ENCODE measurements at regions not wholly inside any gene's neighbourhood (a gene's known extent, or its start where the extent isn't known, plus 50 kb on each side); places are given as distances from the start of the nearest gene placed in this dataset.

DNA sequence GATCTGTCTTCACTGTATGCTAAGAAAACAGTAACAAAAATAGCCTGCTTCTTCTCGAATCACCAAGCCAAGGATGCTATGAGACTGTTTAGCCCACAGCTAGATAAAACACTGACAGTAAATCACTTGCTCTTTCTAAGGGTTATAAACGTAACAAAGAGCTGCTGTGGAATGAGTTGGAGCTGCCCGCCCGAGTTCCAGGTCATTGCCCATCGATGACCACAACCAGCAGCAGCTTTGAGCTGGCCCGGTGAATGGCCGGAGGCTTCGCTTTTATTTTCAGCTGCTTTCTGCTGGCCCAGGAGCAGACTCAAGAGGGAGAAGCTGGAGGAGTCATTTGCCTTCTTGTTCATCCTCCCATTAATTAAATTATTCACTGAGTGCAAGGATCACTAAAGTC, 82.2 kb upstream of the CDH4 start:
- Histone ChIP-seq H2AK5ac (ENCODE audit: low read length) (no peak overlapping the region), H3K36me3 (ENCODE audit: control insufficient read depth in 1 of 2, insufficient read depth in 2 of 2, low read length in 2 of 2) (no peaks in the 10 kb centered on the region), H2BK5ac (ENCODE audit: low read depth, low read length, poor library complexity) (no peak overlapping the region), H3K14ac (ENCODE audit: low read length) (no peak overlapping the region), H2BK120ac (ENCODE audit: insufficient read depth, low read length, poor library complexity) (no peak overlapping the region), H3K4me3 (ENCODE audit: low read depth, low read length) (no peak overlapping the region), H3K27me3 (ENCODE audit: insufficient read depth, low read length) (no peaks in the 10 kb centered on the region), H3K4ac (ENCODE audit: low read depth, low read length) (no peak overlapping the region), H4K91ac (ENCODE audit: low read depth, low read length) (no peak overlapping the region), H2BK12ac (ENCODE audit: low read length) (no peak overlapping the region), H3K9ac (ENCODE audit: low read length) (no peak overlapping the region), H3K79me2 (ENCODE audit: control insufficient read depth, insufficient read depth, low read length, poor library complexity) (no peaks in the 10 kb centered on the region), H3K4me2 (ENCODE audit: low read length) (no peak overlapping the region), H4K8ac (ENCODE audit: low read depth, low read length) (no peak overlapping the region), H4K12ac (ENCODE audit: low read depth, low read length) (no peak overlapping the region), H3K27ac (ENCODE audit: low read depth, low read length) (no peak overlapping the region), H3K18ac (ENCODE audit: low read length) (no peak overlapping the region), H3K4me1 (ENCODE audit: control insufficient read depth in 1 of 2, insufficient read depth in 2 of 2, low read length in 2 of 2) (no peaks in the 10 kb centered on the region), H3K9me3 (ENCODE audit: insufficient read depth, low read depth, low read length) (no peaks in the 10 kb centered on the region), H2AFZ (ENCODE audit: insufficient read depth, low read length, poor library complexity) (no peak overlapping the region), H3K79me1 (ENCODE audit: low read length) (no peaks in the 10 kb centered on the region), H3K23ac (ENCODE audit: low read length) (no peak overlapping the region)
- no peak for DNase-seq
- WGBS (ENCODE audit: extremely low coverage, insufficient coverage, insufficient read length): no CpG with 5 or more reads among the region's 8 CpGs

- no peaks in the 10 kb centered on the region for H3K79me1 ChIP-seq (ENCODE audit: low read length)
- H3K27ac ChIP-seq (ENCODE audit: low read depth, low read length): no peak overlapping the region
- H3K23ac ChIP-seq (ENCODE audit: low read length): no peak overlapping the region
- no peak for DNase-seq
- no peaks in the 10 kb centered on the region for H3K27me3 ChIP-seq (ENCODE audit: insufficient read depth, low read length)
- no CpG with 5 or more reads among the region's 11 CpGs for WGBS (ENCODE audit: extremely low coverage, insufficient coverage, insufficient read length)
- H4K8ac ChIP-seq (ENCODE audit: low read depth, low read length): no peak overlapping the region
- H3K14ac ChIP-seq (ENCODE audit: low read length): no peak overlapping the region
- no peaks in the 10 kb centered on the region for H3K79me2 ChIP-seq (ENCODE audit: control insufficient read depth, insufficient read depth, low read length, poor library complexity)
- no peaks in the 10 kb centered on the region for H3K9me3 ChIP-seq (ENCODE audit: insufficient read depth, low read depth, low read length)
- no peak overlapping the region for H2AFZ ChIP-seq (ENCODE audit: insufficient read depth, low read length, poor library complexity)
- no peak overlapping the region for H4K91ac ChIP-seq (ENCODE audit: low read depth, low read length)
- no peaks in the 10 kb centered on the region for H3K36me3 ChIP-seq (ENCODE audit: control insufficient read depth in 1 of 2, insufficient read depth in 2 of 2, low read length in 2 of 2)
- no peak overlapping the region for H3K9ac ChIP-seq (ENCODE audit: low read length)
- H2BK120ac ChIP-seq (ENCODE audit: insufficient read depth, low read length, poor library complexity): no peak overlapping the region
- H2BK12ac ChIP-seq (ENCODE audit: low read length): no peak overlapping the region
- H2BK5ac ChIP-seq (ENCODE audit: low read depth, low read length, poor library complexity): no peak overlapping the region
- H3K4me3 ChIP-seq (ENCODE audit: low read depth, low read length): no peak overlapping the region
- H2AK5ac ChIP-seq (ENCODE audit: low read length): no peak overlapping the region
- H3K4ac ChIP-seq (ENCODE audit: low read depth, low read length): no peak overlapping the region
- no peaks in the 10 kb centered on the region for H3K4me1 ChIP-seq (ENCODE audit: control insufficient read depth in 1 of 2, insufficient read depth in 2 of 2, low read length in 2 of 2)
- no peak overlapping the region for H3K18ac ChIP-seq (ENCODE audit: low read length)
- H4K12ac ChIP-seq (ENCODE audit: low read depth, low read length): no peak overlapping the region
- no peak overlapping the region for H3K4me2 ChIP-seq (ENCODE audit: low read length)
These were observed 81.4 kb upstream of the CDH4 start for GRCh38 chr20:61170496-61171320.

- Histone ChIP-seq H2BK12ac (ENCODE audit: low read length) (no peak overlapping the region), H3K14ac (ENCODE audit: low read length) (no peak overlapping the region), H3K4me1 (ENCODE audit: control insufficient read depth in 1 of 2, insufficient read depth in 2 of 2, low read length in 2 of 2) (no peaks in the 10 kb centered on the region), H3K4me3 (ENCODE audit: low read depth, low read length) (no peak overlapping the region), H4K12ac (ENCODE audit: low read depth, low read length) (no peak overlapping the region), H3K4me2 (ENCODE audit: low read length) (no peak overlapping the region), H3K18ac (ENCODE audit: low read length) (no peak overlapping the region), H2AK5ac (ENCODE audit: low read length) (no peak overlapping the region), H3K27ac (ENCODE audit: low read depth, low read length) (no peak overlapping the region), H3K36me3 (ENCODE audit: control insufficient read depth in 1 of 2, insufficient read depth in 2 of 2, low read length in 2 of 2) (no peaks in the 10 kb centered on the region), H3K9ac (ENCODE audit: low read length) (no peak overlapping the region), H2AFZ (ENCODE audit: insufficient read depth, low read length, poor library complexity) (no peak overlapping the region), H3K23ac (ENCODE audit: low read length) (no peak overlapping the region), H3K79me2 (ENCODE audit: control insufficient read depth, insufficient read depth, low read length, poor library complexity) (no peaks in the 10 kb centered on the region), H2BK5ac (ENCODE audit: low read depth, low read length, poor library complexity) (no peak overlapping the region), H3K79me1 (ENCODE audit: low read length) (no peaks in the 10 kb centered on the region), H3K9me3 (ENCODE audit: insufficient read depth, low read depth, low read length) (no peaks in the 10 kb centered on the region), H3K27me3 (ENCODE audit: insufficient read depth, low read length) (no peaks in the 10 kb centered on the region), H3K4ac (ENCODE audit: low read depth, low read length) (no peak overlapping the region), H4K91ac (ENCODE audit: low read depth, low read length) (no peak overlapping the region), H4K8ac (ENCODE audit: low read depth, low read length) (no peak overlapping the region), H2BK120ac (ENCODE audit: insufficient read depth, low read length, poor library complexity) (no peak overlapping the region)
- WGBS (ENCODE audit: extremely low coverage, insufficient coverage, insufficient read length): 100% methylated on average over 2 of the region's 2 CpGs
- DNase-seq: no peak
These were observed 78.8 kb upstream of the CDH4 start for GRCh38 chr20:61173267-61173666.

GRCh38 chr20:61173961-61174725, 77.9 kb upstream of the CDH4 start:
- H3K36me3 ChIP-seq (ENCODE audit: control insufficient read depth in 1 of 2, insufficient read depth in 2 of 2, low read length in 2 of 2): no peaks in the 10 kb centered on the region
- H3K23ac ChIP-seq (ENCODE audit: low read length): no peak overlapping the region
- WGBS (ENCODE audit: extremely low coverage, insufficient coverage, insufficient read length): no CpG with 5 or more reads among the region's 4 CpGs
- DNase-seq: no peak
- no peak overlapping the region for H3K9ac ChIP-seq (ENCODE audit: low read length)
- H2AFZ ChIP-seq (ENCODE audit: insufficient read depth, low read length, poor library complexity): no peak overlapping the region
- H3K4me1 ChIP-seq (ENCODE audit: control insufficient read depth in 1 of 2, insufficient read depth in 2 of 2, low read length in 2 of 2): peaks cover 0 to 4% of the 10 kb centered on the region in 2 experiments
- H3K9me3 ChIP-seq (ENCODE audit: insufficient read depth, low read depth, low read length): no peaks in the 10 kb centered on the region
- no peak overlapping the region for H2BK12ac ChIP-seq (ENCODE audit: low read length)
- H4K8ac ChIP-seq (ENCODE audit: low read depth, low read length): no peak overlapping the region
- H3K4me2 ChIP-seq (ENCODE audit: low read length): no peak overlapping the region
- no peak overlapping the region for H4K12ac ChIP-seq (ENCODE audit: low read depth, low read length)
- H2AK5ac ChIP-seq (ENCODE audit: low read length): no peak overlapping the region
- no peak overlapping the region for H2BK120ac ChIP-seq (ENCODE audit: insufficient read depth, low read length, poor library complexity)
- no peak overlapping the region for H3K4me3 ChIP-seq (ENCODE audit: low read depth, low read length)
- no peak overlapping the region for H3K4ac ChIP-seq (ENCODE audit: low read depth, low read length)
- H3K27ac ChIP-seq (ENCODE audit: low read depth, low read length): no peak overlapping the region
- H3K18ac ChIP-seq (ENCODE audit: low read length): no peak overlapping the region
- H3K79me1 ChIP-seq (ENCODE audit: low read length): no peaks in the 10 kb centered on the region
- no peaks in the 10 kb centered on the region for H3K27me3 ChIP-seq (ENCODE audit: insufficient read depth, low read length)
- H3K79me2 ChIP-seq (ENCODE audit: control insufficient read depth, insufficient read depth, low read length, poor library complexity): no peaks in the 10 kb centered on the region
- no peak overlapping the region for H3K14ac ChIP-seq (ENCODE audit: low read length)
- no peak overlapping the region for H4K91ac ChIP-seq (ENCODE audit: low read depth, low read length)
- no peak overlapping the region for H2BK5ac ChIP-seq (ENCODE audit: low read depth, low read length, poor library complexity)
